Spleen (tissue), 7 donors: ENCODE measurements at regions not wholly inside any gene's neighbourhood (a gene's known extent, or its start where the extent isn't known, plus 50 kb on each side); places are given as distances from the start of the nearest gene placed in this dataset.

Experiments used
- CTCF ChIP-seq, 11 experiments: fragments of 200-600 bp in 7 of 11; fragments of 450-650 bp in 4 of 11; sonication (generic) in 4 of 11; IDR thresholded peaks in 8 of 11; conservative IDR thresholded peaks in 3 of 11; 1 replicate in 7 of 11; 2 replicates in 4 of 11; pipeline versions ENCODE4 v1.4.0 to v1.8.0; 2016 to 2021; ENCODE audit warnings: antibody characterized with exemption in 11 of 11, inconsistent platforms in 4 of 11, mild to moderate bottlenecking in 1 of 11
- POLR2A ChIP-seq, 3 donors: fragments of 450-650 bp; IDR thresholded peaks; one replicate each; pipeline ENCODE4 v1.5.1; 2017; ENCODE audit warnings: antibody characterized with exemption in 3 of 3, mild to moderate bottlenecking in 1 of 3
- POLR2AphosphoS5 ChIP-seq, 3 donors: sonication (generic); formaldehyde crosslinking; IDR thresholded peaks; one replicate each; pipeline ENCODE4 v1.5.1; 2017; ENCODE audit warnings: antibody characterized with exemption in 3 of 3
- donor health status: DM: no; HTN: no; CAD: no; lungs with moderate emphysema.
- donor health status: DM: no; HTN: no; CAD: no.
- donor health status: DM: no; HTN: no; CAD: no.

DNA sequence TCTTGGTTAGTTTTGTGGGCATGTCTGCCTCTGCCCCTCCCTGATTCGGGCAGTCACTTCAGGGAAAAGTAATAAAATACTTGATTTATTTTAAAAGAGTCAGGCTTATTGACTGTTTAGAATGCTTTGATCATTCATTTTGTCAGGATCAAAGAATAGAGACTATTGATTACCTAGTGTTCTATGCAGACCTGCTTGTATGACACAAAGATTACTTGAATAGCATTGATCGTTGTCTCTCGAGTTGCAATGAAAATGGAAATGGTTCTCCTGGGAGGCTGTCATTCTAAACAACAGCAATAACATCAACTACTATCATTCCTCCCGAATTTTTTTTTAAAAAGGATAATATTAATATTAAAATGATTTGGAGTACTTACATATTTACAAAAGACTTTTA, 133.2 kb upstream of the DMAC1 start:
- no peak for TF ChIP-seq CTCF (IDR thresholded peaks at IDR 0.05 in 8 of 11, conservative IDR thresholded peaks at IDR 0.05 in 3 of 11)
- TF ChIP-seq POLR2A (IDR thresholded peaks at IDR 0.05), result no peak
- TF ChIP-seq POLR2AphosphoS5 (IDR thresholded peaks at IDR 0.05), result no peak
